Fibroblast of lung (primary cell): ENCODE measurements at regions not wholly inside any gene's neighbourhood (a gene's known extent, or its start where the extent isn't known, plus 50 kb on each side); places are given as distances from the start of the nearest gene placed in this dataset.

Source experiments
- CTCF ChIP-seq, 2 donors: IDR thresholded peaks in 1 of 2; conservative IDR thresholded peaks in 1 of 2; 1 replicate in 1 of 2; 2 replicates in 1 of 2; pipeline ENCODE4 v1.5.1; 2011 to 2012; ENCODE audit warnings: low read length in 2 of 2, control low read depth in 1 of 2, inconsistent platforms in 1 of 2, low read depth in 1 of 2, mild to moderate bottlenecking in 1 of 2
- EZH2 ChIP-seq: IDR thresholded peaks from 2 replicates; pipeline ENCODE4 v1.5.1; 2012; ENCODE audit warnings: low read length, control low read depth, mild to moderate bottlenecking; ENCODE audit errors: missing control alignments

GRCh38 chr14:85336257-85336656 lies 193.7 kb upstream of the FLRT2 start:
- TF ChIP-seq CTCF (conservative IDR thresholded peaks at IDR 0.05 in 1 of 2, IDR thresholded peaks at IDR 0.05 in 1 of 2; ENCODE audit: low read depth in 1 of 2, low read length in 2 of 2) = no peak
- TF ChIP-seq EZH2 = no peak
